GM23338 (cell line): ENCODE measurements at regions not wholly inside any gene's neighbourhood (a gene's known extent, or its start where the extent isn't known, plus 50 kb on each side); places are given as distances from the start of the nearest gene placed in this dataset.

Source experiments
- ATAC-seq: fragments of 200-7000 bp; cut with Tn5 transposase; 3 replicates; pipeline ENCODE4 v1.9.1; 2020
- DNase-seq: peaks from one replicate; pipeline ENCODE4 v3.0.0-alpha.2; 2015; ENCODE audit warnings: low spot score
- H2AFZ ChIP-seq: fragments of 200-600 bp; sonication (generic); 2 replicates; pipeline ENCODE4 v1.8.0; 2016; ENCODE audit warnings: antibody characterized with exemption, mild to moderate bottlenecking, moderate library complexity
- H3F3A ChIP-seq: fragments of 200-600 bp; sonication (generic); replicated peaks from 2 replicates; pipeline ENCODE4 v1.8.0; 2017; ENCODE audit warnings: antibody characterized with exemption, mixed run types, low read depth
- H3K27ac ChIP-seq: fragments of 200-600 bp; sonication (generic); 2 replicates; pipeline ENCODE4 v1.6.1; 2016; ENCODE audit warnings: low read depth
- H3K27me3 ChIP-seq: fragments of 200-600 bp; sonication (generic); 2 replicates; pipeline ENCODE4 v1.8.0; 2016; ENCODE audit warnings: mild to moderate bottlenecking, mixed run types, moderate library complexity; ENCODE audit not compliant: insufficient read depth
- H3K36me3 ChIP-seq: fragments of 200-600 bp; sonication (generic); 2 replicates; pipeline ENCODE4 v1.8.0; 2016; ENCODE audit warnings: mild to moderate bottlenecking; ENCODE audit not compliant: insufficient read depth
- H3K4me1 ChIP-seq: fragments of 200-600 bp; sonication (generic); 2 replicates; pipeline ENCODE4 v1.8.0; 2016; ENCODE audit warnings: mild to moderate bottlenecking, moderate library complexity; ENCODE audit not compliant: insufficient read depth
- H3K4me2 ChIP-seq: fragments of 200-600 bp; sonication (generic); 2 replicates; pipeline ENCODE4 v1.7.1; 2017; ENCODE audit warnings: mixed run types
- H3K4me3 ChIP-seq: fragments of 200-600 bp; sonication (generic); 2 replicates; pipeline ENCODE4 v1.6.1; 2016; ENCODE audit warnings: mixed run types
- H3K79me2 ChIP-seq: fragments of 200-600 bp; sonication (generic); replicated peaks from 2 replicates; pipeline ENCODE4 v1.8.0; 2017; ENCODE audit warnings: mild to moderate bottlenecking; ENCODE audit not compliant: insufficient read depth
- H3K9me2 ChIP-seq: fragments of 200-600 bp; sonication (generic); 2 replicates; pipeline ENCODE4 v1.8.0; 2017; ENCODE audit not compliant: insufficient read depth
- H4K20me1 ChIP-seq: fragments of 200-600 bp; sonication (generic); replicated peaks from 2 replicates; pipeline ENCODE4 v1.8.0; 2017; ENCODE audit warnings: mild to moderate bottlenecking; ENCODE audit not compliant: insufficient read depth
- H3K27ac Mint-ChIP-seq: 2 replicates; pipeline ENCODE4 v1.8.0; 2020; ENCODE audit warnings: inconsistent platforms, mild to moderate bottlenecking, moderate library complexity, mixed read lengths
- H3K27me3 Mint-ChIP-seq: 3 replicates; pipeline ENCODE4 v1.8.0; 2022; ENCODE audit warnings: low read depth, mild to moderate bottlenecking, moderate library complexity, mixed read lengths, inconsistent platforms; ENCODE audit not compliant: insufficient read depth, poor library complexity
- H3K36me3 Mint-ChIP-seq: 3 replicates; pipeline ENCODE4 v1.8.0; 2021; ENCODE audit warnings: low read depth, mild to moderate bottlenecking, inconsistent platforms, moderate library complexity, mixed read lengths
- H3K4me1 Mint-ChIP-seq: 3 replicates; pipeline ENCODE4 v1.8.0; 2020; ENCODE audit warnings: mild to moderate bottlenecking, inconsistent platforms, mixed read lengths
- H3K4me3 Mint-ChIP-seq: 3 replicates; pipeline ENCODE4 v1.8.0; 2021; ENCODE audit warnings: moderate library complexity, mild to moderate bottlenecking, inconsistent platforms, mixed read lengths
- H3K9me3 Mint-ChIP-seq: 3 replicates; pipeline ENCODE4 v1.8.0; 2020; ENCODE audit warnings: moderate library complexity, mild to moderate bottlenecking, inconsistent platforms, mixed read lengths
- CREB1 ChIP-seq: fragments of 250-450 bp; sonication (Bioruptor Pico); IDR thresholded peaks from 2 replicates; pipeline ENCODE4 v1.5.0; 2020; ENCODE audit warnings: low read depth, mild to moderate bottlenecking, moderate library complexity
- CTCF ChIP-seq, 2 experiments: fragments of 200-600 bp in 1 of 2; sonication (generic) in 1 of 2; conservative IDR thresholded peaks; 2 replicates each; pipeline versions ENCODE4 v1.5.1 to v1.6.1; 2016 to 2017; ENCODE audit warnings: antibody characterized with exemption in 2 of 2, low read depth in 2 of 2, mild to moderate bottlenecking in 2 of 2, moderate library complexity in 1 of 2
- ETS1 ChIP-seq: IDR thresholded peaks from 2 replicates; pipeline ENCODE4 v1.6.1; 2016; ENCODE audit warnings: antibody characterized with exemption
- EZH2 ChIP-seq: fragments of 200-600 bp; sonication (generic); IDR thresholded peaks from one replicate; pipeline ENCODE4 v1.8.0; 2017; ENCODE audit warnings: antibody characterized with exemption, mild to moderate bottlenecking, low read depth; ENCODE audit not compliant: unreplicated experiment
- EZH2phosphoT487 ChIP-seq: fragments of 200-600 bp; sonication (generic); IDR thresholded peaks from one replicate; pipeline ENCODE4 v1.8.1; 2018; ENCODE audit warnings: antibody characterized with exemption; ENCODE audit not compliant: unreplicated experiment
- JUNB ChIP-seq: IDR thresholded peaks from one replicate; pipeline ENCODE4 v1.6.1; 2016; ENCODE audit warnings: antibody characterized with exemption; ENCODE audit not compliant: unreplicated experiment
- NANOG ChIP-seq: IDR thresholded peaks from 2 replicates; pipeline ENCODE4 v1.6.1; 2016; ENCODE audit warnings: antibody characterized with exemption, borderline replicate concordance
- POLR2AphosphoS5 ChIP-seq: IDR thresholded peaks from 2 replicates; pipeline ENCODE4 v1.6.1; 2016; ENCODE audit warnings: antibody characterized with exemption, low read depth
- STAT1 ChIP-seq: IDR thresholded peaks from one replicate; pipeline ENCODE4 v1.6.1; 2016; ENCODE audit warnings: antibody characterized with exemption; ENCODE audit not compliant: unreplicated experiment
- ZNF114 ChIP-seq: fragments of 250-450 bp; sonication (Bioruptor Pico); IDR thresholded peaks from 2 replicates; pipeline ENCODE4 v1.5.0; 2020; ENCODE audit warnings: mild to moderate bottlenecking, moderate library complexity
- ZNF331 ChIP-seq: fragments of 250-450 bp; sonication (Bioruptor Pico); IDR thresholded peaks from 2 replicates; pipeline ENCODE4 v1.5.0; 2020; ENCODE audit warnings: low read depth, mild to moderate bottlenecking, moderate library complexity
- ZNF462 ChIP-seq: fragments of 250-450 bp; sonication (Bioruptor Pico); IDR thresholded peaks from 2 replicates; pipeline ENCODE4 v1.5.0; 2020; ENCODE audit warnings: mild to moderate bottlenecking, moderate library complexity

DNA sequence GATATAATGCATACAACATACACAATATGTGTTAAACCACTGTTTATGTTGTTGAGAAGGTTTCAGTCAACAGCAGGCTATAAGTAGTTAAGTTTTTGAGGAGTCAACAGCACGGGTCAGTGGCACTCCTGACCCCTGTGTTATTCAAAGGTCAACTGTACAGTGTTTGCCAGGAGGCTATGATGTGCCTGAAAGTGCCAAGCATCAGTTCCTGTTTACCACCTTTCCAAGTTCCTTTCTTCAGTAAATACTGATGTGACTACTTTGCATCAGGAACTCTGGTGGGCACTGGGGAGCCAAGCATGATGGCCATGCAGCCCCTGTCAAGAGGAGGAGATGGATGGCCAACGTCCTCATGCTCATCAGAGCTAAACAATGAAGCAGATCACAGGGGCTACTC, 224.4 kb upstream of the EXOC2 start (continued):
- no peak for TF ChIP-seq ETS1
- TF ChIP-seq EZH2phosphoT487: no peak
- TF ChIP-seq ZNF331 (CRISPR knock-in tag): no peak
- TF ChIP-seq CTCF (conservative IDR thresholded peaks at IDR 0.05; ENCODE audit: low read depth in 2 of 2): no peak
- no peak for TF ChIP-seq CREB1 (CRISPR knock-in tag)
- TF ChIP-seq STAT1: no peak

DNA sequence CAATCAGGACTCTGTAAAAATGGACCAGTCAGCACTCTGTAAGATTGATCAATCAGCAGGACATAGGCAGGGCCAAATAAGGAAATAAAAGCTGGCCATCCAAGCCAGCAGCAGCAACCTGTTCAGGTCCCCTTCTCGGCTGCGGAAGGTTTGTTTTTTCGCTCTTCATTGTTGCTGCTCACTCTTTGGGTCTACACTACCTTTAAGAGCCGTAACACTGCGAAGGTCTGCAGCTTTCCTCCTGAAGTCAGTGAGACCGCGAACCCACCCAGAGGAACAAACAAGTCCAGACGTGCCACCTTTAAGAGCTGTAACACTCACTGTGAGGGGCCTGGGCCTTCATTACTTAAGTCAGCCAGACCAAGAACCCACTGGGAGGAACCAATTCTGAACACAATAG, 223.2 kb upstream of the EXOC2 start:
- Mint-ChIP-seq H3K27ac (no peak overlapping the region), H3K36me3 (peaks cover 29% of the 10 kb centered on the region), H3K4me1 (peaks cover 5% of the 10 kb centered on the region; the same call in 2 of the 3 replicates), H3K9me3 (peaks cover 55% of the 10 kb centered on the region), H3K27me3 (peaks cover 6% of the 10 kb centered on the region), H3K4me3 (no peak overlapping the region)
- H4K20me1 ChIP-seq: no peaks in the 10 kb centered on the region
- H3K27me3 ChIP-seq: no peaks in the 10 kb centered on the region
- no peaks in the 10 kb centered on the region for H3K9me2 ChIP-seq
- H3K36me3 ChIP-seq: no peaks in the 10 kb centered on the region
- DNase-seq: no peak
- no peak overlapping the region for H3K4me3 ChIP-seq
- H3K4me1 ChIP-seq: peaks cover 5% of the 10 kb centered on the region; the same call in 1 of the 2 replicates
- no peaks in the 10 kb centered on the region for H3F3A ChIP-seq
- ATAC-seq: no peak
- H2AFZ ChIP-seq: no peak overlapping the region
- H3K4me2 ChIP-seq: no peak overlapping the region
- no peaks in the 10 kb centered on the region for H3K79me2 ChIP-seq
- H3K27ac ChIP-seq: no peak overlapping the region
- TF ChIP-seq CTCF (conservative IDR thresholded peaks at IDR 0.05; ENCODE audit: low read depth in 2 of 2) (no peak), NANOG (no peak), POLR2AphosphoS5 (no peak), ZNF114 (CRISPR knock-in tag) (no peak), ZNF462 (CRISPR knock-in tag) (no peak), JUNB (no peak), EZH2 (no peak), EZH2phosphoT487 (no peak)
